Cardiac muscle cell (in vitro differentiated cells and primary cell): ENCODE measurements at regions not wholly inside any gene's neighbourhood (a gene's known extent, or its start where the extent isn't known, plus 50 kb on each side); places are given as distances from the start of the nearest gene placed in this dataset.

ENCODE experiments used
- DNase-seq, 2 donors: peaks; one replicate each; pipeline versions ENCODE4 v3.0.0 to v3.0.0-alpha.2; 2010 to 2017; ENCODE audit warnings: low read depth in 1 of 2, low spot score in 1 of 2
- H3K27ac ChIP-seq: fragments of 200-600 bp; sonication (generic); 2 replicates; pipeline ENCODE4 v1.5.1; 2016
- H3K27me3 ChIP-seq: fragments of 200-600 bp; sonication (generic); 2 replicates; pipeline ENCODE4 v1.6.0; 2016; ENCODE audit warnings: control low read depth
- H3K36me3 ChIP-seq: fragments of 200-600 bp; sonication (generic); 2 replicates; pipeline ENCODE4 v1.5.1; 2016; ENCODE audit warnings: control low read depth
- H3K4me1 ChIP-seq: fragments of 200-600 bp; sonication (generic); 2 replicates; pipeline ENCODE4 v1.8.1; 2017; ENCODE audit warnings: low read depth, mild to moderate bottlenecking, mixed run types
- H3K4me3 ChIP-seq: fragments of 200-600 bp; sonication (generic); 2 replicates; pipeline ENCODE4 v1.5.1; 2016; ENCODE audit warnings: mild to moderate bottlenecking
- H3K9me3 ChIP-seq: fragments of 200-600 bp; sonication (generic); 2 replicates; pipeline ENCODE4 v1.5.1; 2017; ENCODE audit warnings: low read depth, mild to moderate bottlenecking, control low read depth
- CTCF ChIP-seq: IDR thresholded peaks from 2 replicates; pipeline ENCODE4 v1.5.1; 2012; ENCODE audit warnings: low read depth, mild to moderate bottlenecking, low read length

- DNase-seq = no peak
- Histone ChIP-seq H3K4me1 (no peaks in the 10 kb centered on the region), H3K36me3 (no peaks in the 10 kb centered on the region), H3K27me3 (peaks cover 39% of the 10 kb centered on the region), H3K4me3 (no peak overlapping the region), H3K27ac (no peak overlapping the region), H3K9me3 (no peaks in the 10 kb centered on the region)
- no peak for TF ChIP-seq CTCF
These were observed 192.7 kb upstream of the TOPAZ1 start for GRCh38 chr3:44048949-44049348.

GRCh38 chr3:44050101-44050500 lies 191.6 kb upstream of the TOPAZ1 start:
- no peak overlapping the region for H3K27ac ChIP-seq
- no peak overlapping the region for H3K4me3 ChIP-seq
- no peaks in the 10 kb centered on the region for H3K36me3 ChIP-seq
- TF ChIP-seq CTCF = no peak
- H3K27me3 ChIP-seq = peaks cover 38% of the 10 kb centered on the region
- no peaks in the 10 kb centered on the region for H3K4me1 ChIP-seq
- no peak for DNase-seq
- no peaks in the 10 kb centered on the region for H3K9me3 ChIP-seq

- DNase-seq = no peak
- H3K27ac ChIP-seq = no peak overlapping the region
- H3K36me3 ChIP-seq = no peaks in the 10 kb centered on the region
- no peaks in the 10 kb centered on the region for H3K4me1 ChIP-seq
- H3K27me3 ChIP-seq = peaks cover 38% of the 10 kb centered on the region
- TF ChIP-seq CTCF = no peak
- no peaks in the 10 kb centered on the region for H3K9me3 ChIP-seq
- no peak overlapping the region for H3K4me3 ChIP-seq
These were observed 190.8 kb upstream of the TOPAZ1 start for GRCh38 chr3:44050867-44051266.

- Histone ChIP-seq H3K27ac (no peak overlapping the region), H3K9me3 (no peaks in the 10 kb centered on the region), H3K4me3 (no peak overlapping the region), H3K4me1 (no peaks in the 10 kb centered on the region), H3K27me3 (peaks cover 79% of the 10 kb centered on the region), H3K36me3 (no peaks in the 10 kb centered on the region)
- DNase-seq = no peak
- no peak for TF ChIP-seq CTCF
These were observed 185.7 kb upstream of the TOPAZ1 start for GRCh38 chr3:44055951-44056350.

- Histone ChIP-seq H3K27me3 (peaks cover 83% of the 10 kb centered on the region), H3K27ac (no peak overlapping the region), H3K4me3 (no peak overlapping the region), H3K9me3 (no peaks in the 10 kb centered on the region), H3K4me1 (no peaks in the 10 kb centered on the region), H3K36me3 (no peaks in the 10 kb centered on the region)
- no peak for DNase-seq
- TF ChIP-seq CTCF = no peak
These were observed 185.0 kb upstream of the TOPAZ1 start for GRCh38 chr3:44056446-44057240.
